ENCODE measurements at regions not wholly inside any gene's neighbourhood (a gene's known extent, or its start where the extent isn't known, plus 50 kb on each side); places are given as distances from the start of the nearest gene placed in this dataset.

GRCh38 chr16:86639354-86639753, 61.0 kb downstream of the FOXL1 start:
- TF ChIP-seq SUZ12 (IDR thresholded peaks at IDR 0.05; ENCODE audit: extremely low read depth, insufficient read depth, insufficient read length) (no peak), YY1 (IDR thresholded peaks at IDR 0.05; ENCODE audit: insufficient read depth, insufficient read length) (no peak), ZNF274 (IDR thresholded peaks at IDR 0.05; ENCODE audit: low read depth, low read length) (no peak)
